K562 (cell line): ENCODE measurements at regions not wholly inside any gene's neighbourhood (a gene's known extent, or its start where the extent isn't known, plus 50 kb on each side); places are given as distances from the start of the nearest gene placed in this dataset.

Experiments used
- CBX8 ChIP-seq: fragments of 200-600 bp; sonication (generic); IDR thresholded peaks from 2 replicates; pipeline ENCODE4 v1.6.1; 2012; ENCODE audit warnings: borderline replicate concordance, mixed run types, low read depth, mild to moderate bottlenecking, moderate library complexity, mixed read lengths, low read length, control low read depth, inconsistent platforms; ENCODE audit not compliant: poor library complexity, severe bottlenecking; ENCODE audit errors: extremely low read depth
- NCOA1 ChIP-seq: fragments of 450-650 bp; IDR thresholded peaks from 2 replicates; pipeline ENCODE4 v1.6.1; 2016; ENCODE audit warnings: low read depth
- THRB ChIP-seq: fragments of 450-650 bp; formaldehyde crosslinking; conservative IDR thresholded peaks from 2 replicates; pipeline ENCODE4 v1.4.0; 2022; ENCODE audit warnings: mild to moderate bottlenecking, missing genetic modification characterization
- ZNF318 ChIP-seq, 2 experiments: fragments of 450-650 bp; IDR thresholded peaks; 2 replicates each; pipeline ENCODE4 v1.6.1; 2016; ENCODE audit warnings: mild to moderate bottlenecking in 2 of 2, borderline replicate concordance in 1 of 2, low read depth in 1 of 2, moderate library complexity in 1 of 2

- TF ChIP-seq THRB, result no peak
- TF ChIP-seq NCOA1, result no peak
- TF ChIP-seq ZNF318 (IDR thresholded peaks at IDR 0.05; ENCODE audit: borderline replicate concordance in 1 of 2, low read depth in 1 of 2), result no peak
- no peak for TF ChIP-seq CBX8
- TF ChIP-seq, all 486 proteins: peak for 0
These were observed 801.2 kb upstream of the ARPP21 start (continued) for GRCh38 chr3:34837848-34838741.
